A673 (cell line): ENCODE measurements at regions not wholly inside any gene's neighbourhood (a gene's known extent, or its start where the extent isn't known, plus 50 kb on each side); places are given as distances from the start of the nearest gene placed in this dataset.
A peak's percentile ranks its signal among the peaks of the same experiment; 100 is the strongest.

Source experiments
- BruUV-seq: library from RNA; stranded (reverse); fragments of 400-500 nt; replicated peaks from 2 replicates; lab custom pipeline; 2021; lab: Mats Ljungman, UMichigan
- CTCF ChIA-PET: fragments of 300-600 bp; sonication (Branson Sonifier 250); formaldehyde crosslinking; loops from one replicate; lab custom pipeline; 2022; ENCODE audit warnings: antibody characterized with exemption; lab: Charles Lee
- POLR2A ChIA-PET: fragments of 300-600 bp; sonication (Branson Sonifier 250); formaldehyde crosslinking; loops from one replicate; lab custom pipeline; 2022; ENCODE audit warnings: antibody characterized with exemption; ENCODE audit not compliant: low non-redundant PET; lab: Charles Lee
- DNase-seq: peaks from one replicate; pipeline ENCODE4 v3.0.0-alpha.2; 2015; ENCODE audit warnings: low spot score
- H3K27ac ChIP-seq: fragments of 200-600 bp; sonication (generic); 2 replicates; pipeline ENCODE4 v1.5.1; 2016; ENCODE audit warnings: mixed run types, low read depth, mild to moderate bottlenecking, mixed read lengths, antibody characterized with exemption, low read length; ENCODE audit not compliant: poor library complexity, severe bottlenecking
- H3K27me3 ChIP-seq: fragments of 200-600 bp; sonication (generic); replicated peaks from 2 replicates; pipeline ENCODE4 v1.6.1; 2017; ENCODE audit warnings: mixed run types, low read depth, mild to moderate bottlenecking, mixed read lengths, antibody characterized with exemption, low read length; ENCODE audit not compliant: insufficient read depth, poor library complexity
- H3K36me3 ChIP-seq: fragments of 200-600 bp; sonication (generic); 2 replicates; pipeline ENCODE4 v1.6.1; 2016; ENCODE audit warnings: mixed run types, mild to moderate bottlenecking, mixed read lengths, antibody characterized with exemption, low read length; ENCODE audit not compliant: insufficient read depth, poor library complexity, severe bottlenecking
- H3K4me1 ChIP-seq: fragments of 200-600 bp; sonication (generic); 2 replicates; pipeline ENCODE4 v1.6.1; 2017; ENCODE audit warnings: mixed run types, mild to moderate bottlenecking, mixed read lengths, antibody characterized with exemption, low read length; ENCODE audit not compliant: insufficient read depth, poor library complexity, severe bottlenecking
- H3K4me3 ChIP-seq: fragments of 200-600 bp; sonication (generic); 2 replicates; pipeline ENCODE4 v1.5.1; 2016; ENCODE audit warnings: low read depth, mixed run types, mild to moderate bottlenecking, mixed read lengths, low read length; ENCODE audit not compliant: poor library complexity, severe bottlenecking
- H3K9me3 ChIP-seq: fragments of 200-600 bp; sonication (generic); 2 replicates; pipeline ENCODE4 v1.6.1; 2016; ENCODE audit warnings: mixed run types, low read depth, mild to moderate bottlenecking, mixed read lengths, antibody characterized with exemption, low read length; ENCODE audit not compliant: poor library complexity, severe bottlenecking
- CTCF ChIP-seq: fragments of 300-800, 200-600 bp; sonication (generic); conservative IDR thresholded peaks from 2 replicates; pipeline ENCODE4 v1.5.1; 2017; ENCODE audit warnings: low read depth, mild to moderate bottlenecking, antibody characterized with exemption, low read length, moderate library complexity, mixed read lengths
- EZH2 ChIP-seq: fragments of 200-600 bp; sonication (generic); IDR thresholded peaks from 2 replicates; pipeline ENCODE4 v1.6.1; 2017; ENCODE audit warnings: borderline replicate concordance, low read depth, mild to moderate bottlenecking, mixed read lengths, antibody characterized with exemption, low read length; ENCODE audit not compliant: poor library complexity, severe bottlenecking
- intact Hi-C: fragments of 100-400 bp; cut with micrococcal nuclease; formaldehyde crosslinking; loops from one replicate; pipeline ENCODE4 v1.10.0; 2022; ENCODE audit not compliant: unreplicated experiment

GRCh38 chr11:111186308-111186915 lies 59.1 kb upstream of the POU2AF2 start:
- Histone ChIP-seq H3K27ac (no peak overlapping the region), H3K4me1 (no peaks in the 10 kb centered on the region), H3K36me3 (no peaks in the 10 kb centered on the region), H3K9me3 (no peaks in the 10 kb centered on the region), H3K27me3 (no peaks in the 10 kb centered on the region), H3K4me3 (no peak overlapping the region)
- no peak for TF ChIP-seq EZH2
- no TSS peak for BruUV-seq
- intact Hi-C loops = no loop called here
- CTCF ChIA-PET = no interaction called here
- DNase-seq = no peak
- POLR2A ChIA-PET = no interaction called here

GRCh38 chr11:111185266-111185665 lies 60.3 kb upstream of the POU2AF2 start:
- CTCF ChIA-PET = no interaction called here
- H3K27ac ChIP-seq = no peak overlapping the region

GRCh38 chr11:111183706-111184105 lies 61.8 kb upstream of the POU2AF2 start:
- no peak for TF ChIP-seq CTCF
- no peak for TF ChIP-seq EZH2
- Histone ChIP-seq H3K4me1 (no peaks in the 10 kb centered on the region), H3K9me3 (no peaks in the 10 kb centered on the region), H3K36me3 (no peaks in the 10 kb centered on the region), H3K27me3 (no peaks in the 10 kb centered on the region), H3K27ac (no peak overlapping the region), H3K4me3 (no peak overlapping the region)
- CTCF ChIA-PET = no interaction called here
- no peak for DNase-seq
- POLR2A ChIA-PET = no interaction called here
- BruUV-seq = no TSS peak
- intact Hi-C loops = no loop called here

More at GRCh38 chr11:111185266-111185665, 60.3 kb upstream of the POU2AF2 start:
- no peaks in the 10 kb centered on the region for H3K36me3 ChIP-seq
- BruUV-seq = no TSS peak
- no peak for TF ChIP-seq CTCF
- TF ChIP-seq EZH2 = no peak
- POLR2A ChIA-PET = interaction anchor here (0.6 kb wide), 2 partner anchors 576 to 984 kb away, joined by 3 to 8 read pairs; no protein-coding TSS in a partner anchor
- no peak overlapping the region for H3K4me3 ChIP-seq
- intact Hi-C loops = no loop called here
- H3K27me3 ChIP-seq = no peaks in the 10 kb centered on the region
- H3K4me1 ChIP-seq = no peaks in the 10 kb centered on the region
- DNase-seq = peak; percentile 64
- H3K9me3 ChIP-seq = no peaks in the 10 kb centered on the region
